ENCODE measurements at regions not wholly inside any gene's neighbourhood (a gene's known extent, or its start where the extent isn't known, plus 50 kb on each side); places are given as distances from the start of the nearest gene placed in this dataset.

GRCh38 chr2:180366481-180366880 is 359.4 kb upstream of the CWC22 start:
- no peak for DNase-seq (ENCODE audit: low spot score)
- intact Hi-C loops (cut with DNase I) = no loop called here

- DNase-seq (ENCODE audit: low spot score) = no peak
- intact Hi-C loops (cut with DNase I) = no loop called here
These were observed 357.6 kb upstream of the CWC22 start for GRCh38 chr2:180364719-180365118.

DNA sequence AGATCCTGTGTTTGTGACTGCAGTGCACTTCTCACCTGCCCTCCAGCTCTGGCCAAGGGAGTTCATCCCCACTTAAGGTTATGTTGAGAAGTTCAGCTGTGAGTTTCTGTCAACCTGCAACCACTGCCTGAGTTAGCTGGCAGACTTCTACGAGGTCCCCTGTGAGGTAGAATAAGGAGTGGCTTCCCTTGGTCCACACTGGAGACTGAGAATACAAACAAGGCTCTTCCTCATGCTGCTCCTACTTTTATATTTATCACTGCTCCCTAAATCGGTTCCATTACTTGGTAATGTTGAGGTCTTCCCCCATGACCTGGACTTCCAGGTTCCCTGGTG is 353.2 kb upstream of the CWC22 start:
- DNase-seq (ENCODE audit: low spot score) = no peak
- intact Hi-C loops (cut with DNase I) = no loop called here

- intact Hi-C loops (cut with DNase I) = no loop called here
- no peak for DNase-seq (ENCODE audit: low spot score)
These were observed 352.6 kb upstream of the CWC22 start for GRCh38 chr2:180359522-180360282.

GRCh38 chr2:180358458-180358857 is 351.4 kb upstream of the CWC22 start:
- intact Hi-C loops (cut with DNase I) = no loop called here
- no peak for DNase-seq (ENCODE audit: low spot score)

- no peak for DNase-seq (ENCODE audit: low spot score)
- intact Hi-C loops (cut with DNase I) = no loop called here
These were observed 349.6 kb upstream of the CWC22 start for GRCh38 chr2:180356676-180357075.

DNA sequence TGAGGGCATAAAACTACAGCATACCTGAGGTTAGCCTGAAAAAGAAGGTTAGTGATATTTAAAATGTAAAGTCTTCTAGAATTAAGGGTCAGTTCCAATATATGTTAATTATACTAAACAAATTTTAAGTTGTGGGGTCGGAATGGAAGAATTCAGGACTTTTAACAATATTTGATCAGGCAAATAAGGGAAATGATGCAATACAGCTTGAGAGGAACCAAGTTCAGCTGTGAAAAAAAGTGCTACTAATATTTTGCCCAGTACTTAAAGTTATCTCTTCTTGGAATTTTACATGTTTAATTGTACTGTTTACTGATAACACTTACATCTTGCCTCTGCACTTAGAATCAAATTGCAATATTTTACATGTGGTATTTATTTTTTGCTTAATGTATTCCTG is 345.5 kb upstream of the CWC22 start:
- intact Hi-C loops (cut with DNase I) = no loop called here
- no peak for DNase-seq (ENCODE audit: low spot score)

- no peak for DNase-seq (ENCODE audit: low spot score)
- intact Hi-C loops (cut with DNase I) = no loop called here
These were observed 342.7 kb upstream of the CWC22 start for GRCh38 chr2:180349809-180350208.

DNA sequence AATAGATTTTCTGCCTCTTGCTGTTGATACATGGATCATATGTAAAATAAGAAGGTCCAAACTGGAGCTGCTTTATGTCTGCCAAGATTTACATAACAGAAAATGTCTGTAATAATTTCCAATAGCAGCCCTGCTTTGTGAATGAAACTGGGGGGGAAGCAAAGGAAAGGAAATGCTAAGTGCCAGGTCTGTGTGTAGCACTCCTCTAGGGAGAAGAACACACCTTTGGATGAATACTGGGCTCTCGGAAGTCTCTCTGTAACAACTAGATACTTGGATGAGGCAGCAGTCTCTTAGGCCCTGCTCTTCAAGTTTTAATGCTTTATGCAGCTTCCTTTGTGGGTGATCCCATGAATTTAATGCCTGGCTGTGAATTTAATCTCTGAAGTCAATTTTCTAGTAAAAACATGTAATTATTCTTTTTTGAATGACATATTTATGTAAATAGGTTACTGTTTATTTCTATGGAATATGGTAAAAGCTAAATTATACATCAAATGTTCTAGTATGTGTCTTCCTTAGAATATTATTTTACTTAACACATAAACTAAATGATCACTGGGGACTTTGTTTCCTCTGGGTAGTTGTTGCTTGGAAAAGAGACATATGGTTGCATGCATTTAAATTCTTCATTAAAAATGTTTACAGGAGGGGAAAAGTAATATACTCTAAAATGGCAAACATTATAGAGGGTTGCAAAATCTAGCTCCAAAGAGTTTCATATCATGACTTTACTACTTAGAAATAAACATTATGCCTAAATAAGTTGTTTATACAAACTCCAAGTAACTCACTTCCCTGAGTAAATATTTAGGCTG is 336.6 kb upstream of the CWC22 start:
- intact Hi-C loops (cut with DNase I) = no loop called here
- DNase-seq (ENCODE audit: low spot score) = no peak

DNA sequence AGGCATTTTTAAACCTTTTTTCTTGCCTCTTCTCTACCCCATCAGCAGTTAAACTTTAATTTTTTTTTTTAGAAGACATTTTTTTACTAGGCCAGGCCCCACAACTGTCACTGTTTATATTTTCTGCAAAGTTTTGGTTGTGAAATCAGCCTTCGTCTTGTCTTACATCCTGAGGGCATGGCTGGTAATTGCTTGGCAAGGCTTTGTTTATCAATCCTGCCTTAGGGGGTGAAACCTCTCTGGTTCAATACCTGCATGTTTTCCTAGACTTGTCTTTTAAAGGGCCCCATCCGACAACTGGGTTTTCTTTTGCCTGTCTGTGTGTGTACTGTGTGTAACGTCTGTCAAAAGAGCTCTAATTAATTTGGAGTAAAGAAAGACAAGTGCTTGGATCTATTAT is 330.0 kb upstream of the CWC22 start:
- no peak for DNase-seq (ENCODE audit: low spot score)
- intact Hi-C loops (cut with DNase I) = no loop called here

GRCh38 chr2:180336550-180336949 is 329.5 kb upstream of the CWC22 start:
- DNase-seq (ENCODE audit: low spot score) = no peak
- intact Hi-C loops (cut with DNase I) = no loop called here

DNA sequence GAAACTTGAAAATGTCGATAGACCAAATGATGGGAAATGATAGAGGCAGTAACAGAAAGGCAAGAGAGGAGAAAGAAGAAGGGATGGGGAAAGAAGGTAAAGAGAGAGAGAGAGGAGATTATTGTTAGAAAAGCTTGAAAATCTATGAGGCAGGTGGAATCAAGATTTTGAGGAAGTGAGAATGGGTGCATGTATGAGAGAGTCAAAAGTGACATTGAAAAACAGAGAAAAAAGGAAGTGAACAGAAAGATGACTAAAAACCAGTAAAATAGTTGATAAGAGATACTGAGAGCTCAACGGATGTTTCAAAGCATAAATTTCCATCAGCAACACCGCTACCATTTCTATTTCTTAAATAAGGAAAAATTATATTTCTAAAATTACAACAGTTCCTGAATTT is 327.4 kb upstream of the CWC22 start:
- no peak for DNase-seq (ENCODE audit: low spot score)
- intact Hi-C loops (cut with DNase I) = no loop called here

- intact Hi-C loops (cut with DNase I) = no loop called here
- DNase-seq (ENCODE audit: low spot score) = no peak
These were observed 321.8 kb upstream of the CWC22 start for GRCh38 chr2:180328795-180329422.

DNA sequence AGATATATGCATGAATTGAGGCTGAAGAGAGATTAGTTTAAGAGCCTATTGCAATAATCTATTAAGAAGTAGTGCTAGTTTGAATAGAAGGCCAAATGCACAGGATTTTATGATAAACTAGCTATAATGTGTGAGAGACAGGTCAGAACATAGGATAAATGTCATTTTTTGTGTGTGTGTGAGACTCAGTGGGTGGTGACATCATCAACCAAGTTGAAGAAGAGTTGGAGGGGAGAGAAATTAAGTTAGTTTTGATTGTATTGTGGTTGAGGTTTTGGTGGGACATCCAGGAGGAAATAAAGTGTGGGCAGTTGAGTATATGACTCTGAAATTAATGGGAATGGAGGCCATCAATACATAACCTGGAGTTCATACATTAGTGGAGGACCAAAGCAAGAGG is 320.1 kb upstream of the CWC22 start:
- intact Hi-C loops (cut with DNase I) = no loop called here
- no peak for DNase-seq (ENCODE audit: low spot score)

DNA sequence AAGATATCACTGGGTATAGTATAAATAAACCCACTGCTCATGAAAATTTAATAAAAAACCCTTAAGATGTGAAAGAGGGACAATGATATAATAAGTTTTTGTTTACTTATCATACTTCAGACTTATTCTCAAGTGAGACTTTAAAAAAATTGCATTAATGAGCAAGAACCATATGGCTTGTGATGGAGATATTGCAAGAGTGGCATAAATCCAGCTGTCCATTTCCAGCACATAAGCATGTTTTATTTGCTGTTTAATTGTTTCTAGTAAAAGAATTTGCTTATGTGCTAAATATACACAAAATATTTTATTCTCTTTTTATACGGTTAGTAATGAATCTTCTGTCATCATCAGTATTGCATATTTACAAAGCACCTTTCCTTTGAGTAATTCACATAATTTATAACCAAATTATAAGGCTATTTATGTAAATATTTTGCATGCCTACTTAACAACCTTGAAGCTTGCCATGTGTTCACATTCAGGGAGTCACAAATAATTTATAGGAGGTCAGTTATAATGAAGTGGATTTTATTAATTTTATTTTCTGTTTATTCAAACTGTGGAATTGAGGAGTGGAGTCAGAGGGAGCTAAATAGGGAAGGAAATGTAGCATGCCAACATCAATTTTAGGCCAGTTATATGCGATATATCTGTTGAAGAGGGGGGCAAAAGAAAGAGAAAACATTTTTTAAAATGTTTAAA is 318.5 kb upstream of the CWC22 start:
- intact Hi-C loops (cut with DNase I) = no loop called here
- DNase-seq (ENCODE audit: low spot score) = no peak

GRCh38 chr2:180324182-180324581 is 317.1 kb upstream of the CWC22 start:
- DNase-seq (ENCODE audit: low spot score) = no peak
- intact Hi-C loops (cut with DNase I) = no loop called here

DNA sequence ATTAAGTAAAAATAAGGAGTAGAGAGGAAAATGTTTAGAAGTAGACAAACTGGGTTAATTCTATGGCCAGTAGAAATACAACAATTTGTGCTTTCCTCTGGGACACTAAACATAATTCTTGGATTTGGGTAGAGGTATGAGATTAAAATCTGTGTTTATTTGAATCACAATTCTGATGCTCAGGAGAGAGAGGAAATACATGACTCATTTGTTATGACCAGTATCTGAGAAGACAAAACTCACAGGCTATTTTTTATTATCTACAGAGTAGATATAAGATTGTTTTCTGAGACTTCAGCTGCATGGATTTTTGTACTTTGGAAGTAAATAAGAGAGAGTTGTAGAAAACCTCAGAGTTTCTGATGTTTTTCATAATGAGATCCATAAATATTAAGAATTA is 315.7 kb upstream of the CWC22 start:
- intact Hi-C loops (cut with DNase I) = no loop called here
- DNase-seq (ENCODE audit: low spot score) = no peak

- DNase-seq (ENCODE audit: low spot score) = no peak
- intact Hi-C loops (cut with DNase I) = no loop called here
These were observed 312.7 kb upstream of the CWC22 start for GRCh38 chr2:180319586-180320405.

DNA sequence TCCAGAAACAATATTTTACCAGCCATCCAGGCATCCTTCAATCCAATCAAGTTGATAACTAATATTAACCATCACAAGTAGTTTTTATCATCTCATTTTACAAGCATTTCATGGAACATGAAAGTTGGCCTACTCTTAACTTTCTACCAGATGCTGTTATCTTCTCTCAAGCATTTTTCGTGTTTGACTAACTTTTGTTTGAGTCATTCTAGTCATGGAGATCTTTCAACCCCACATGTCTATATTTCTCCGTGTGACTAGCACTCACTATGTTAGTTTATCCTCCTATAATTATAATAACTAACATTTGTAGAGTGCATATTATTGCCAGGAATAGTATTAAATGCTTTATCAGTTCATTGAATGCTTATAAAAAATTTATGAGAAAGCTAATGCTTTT is 307.0 kb upstream of the CWC22 start:
- DNase-seq (ENCODE audit: low spot score) = no peak
- intact Hi-C loops (cut with DNase I) = no loop called here

All from posterior vena cava (tissue), 2 donors.